ENCODE measurements at regions not wholly inside any gene's neighbourhood (a gene's known extent, or its start where the extent isn't known, plus 50 kb on each side); places are given as distances from the start of the nearest gene placed in this dataset.

DNA sequence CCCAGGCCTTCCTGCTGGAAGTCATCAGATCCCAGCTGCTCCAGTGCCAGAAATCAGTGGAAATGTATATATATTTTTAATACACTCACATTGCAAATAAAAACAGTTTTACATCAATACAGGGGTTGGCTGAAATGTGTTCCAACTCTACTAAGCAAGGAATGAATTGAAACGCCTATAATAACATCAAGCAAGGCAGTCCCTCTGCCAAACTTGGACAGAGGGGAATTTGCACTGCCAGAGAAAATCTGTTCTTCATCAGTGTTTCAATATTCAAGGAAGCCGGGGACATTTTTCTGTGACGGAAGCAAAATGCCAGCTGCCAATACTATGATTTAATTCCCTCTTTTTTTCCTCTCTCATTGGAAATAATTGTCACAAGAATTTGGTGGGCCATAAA, 335.3 kb downstream of the TNS1 start:
- TF ChIP-seq, protein P1, sequence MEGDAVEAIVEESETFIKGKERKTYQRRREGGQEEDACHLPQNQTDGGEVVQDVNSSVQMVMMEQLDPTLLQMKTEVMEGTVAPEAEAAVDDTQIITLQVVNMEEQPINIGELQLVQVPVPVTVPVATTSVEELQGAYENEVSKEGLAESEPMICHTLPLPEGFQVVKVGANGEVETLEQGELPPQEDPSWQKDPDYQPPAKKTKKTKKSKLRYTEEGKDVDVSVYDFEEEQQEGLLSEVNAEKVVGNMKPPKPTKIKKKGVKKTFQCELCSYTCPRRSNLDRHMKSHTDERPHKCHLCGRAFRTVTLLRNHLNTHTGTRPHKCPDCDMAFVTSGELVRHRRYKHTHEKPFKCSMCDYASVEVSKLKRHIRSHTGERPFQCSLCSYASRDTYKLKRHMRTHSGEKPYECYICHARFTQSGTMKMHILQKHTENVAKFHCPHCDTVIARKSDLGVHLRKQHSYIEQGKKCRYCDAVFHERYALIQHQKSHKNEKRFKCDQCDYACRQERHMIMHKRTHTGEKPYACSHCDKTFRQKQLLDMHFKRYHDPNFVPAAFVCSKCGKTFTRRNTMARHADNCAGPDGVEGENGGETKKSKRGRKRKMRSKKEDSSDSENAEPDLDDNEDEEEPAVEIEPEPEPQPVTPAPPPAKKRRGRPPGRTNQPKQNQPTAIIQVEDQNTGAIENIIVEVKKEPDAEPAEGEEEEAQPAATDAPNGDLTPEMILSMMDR (IDR thresholded peaks at IDR 0.05; ENCODE audit: insufficient read depth, low read length, poor library complexity, severe bottlenecking), result no peak
- TF ChIP-seq EZH2phosphoT487 (conservative IDR thresholded peaks at IDR 0.05; ENCODE audit: low read length), result no peak

Measured in SU-DHL-6 (cell line).